ENCODE measurements at regions not wholly inside any gene's neighbourhood (a gene's known extent, or its start where the extent isn't known, plus 50 kb on each side); places are given as distances from the start of the nearest gene placed in this dataset.

- TF ChIP-seq POLR2A (IDR thresholded peaks at IDR 0.05), result no peak
- TF ChIP-seq, protein P1, sequence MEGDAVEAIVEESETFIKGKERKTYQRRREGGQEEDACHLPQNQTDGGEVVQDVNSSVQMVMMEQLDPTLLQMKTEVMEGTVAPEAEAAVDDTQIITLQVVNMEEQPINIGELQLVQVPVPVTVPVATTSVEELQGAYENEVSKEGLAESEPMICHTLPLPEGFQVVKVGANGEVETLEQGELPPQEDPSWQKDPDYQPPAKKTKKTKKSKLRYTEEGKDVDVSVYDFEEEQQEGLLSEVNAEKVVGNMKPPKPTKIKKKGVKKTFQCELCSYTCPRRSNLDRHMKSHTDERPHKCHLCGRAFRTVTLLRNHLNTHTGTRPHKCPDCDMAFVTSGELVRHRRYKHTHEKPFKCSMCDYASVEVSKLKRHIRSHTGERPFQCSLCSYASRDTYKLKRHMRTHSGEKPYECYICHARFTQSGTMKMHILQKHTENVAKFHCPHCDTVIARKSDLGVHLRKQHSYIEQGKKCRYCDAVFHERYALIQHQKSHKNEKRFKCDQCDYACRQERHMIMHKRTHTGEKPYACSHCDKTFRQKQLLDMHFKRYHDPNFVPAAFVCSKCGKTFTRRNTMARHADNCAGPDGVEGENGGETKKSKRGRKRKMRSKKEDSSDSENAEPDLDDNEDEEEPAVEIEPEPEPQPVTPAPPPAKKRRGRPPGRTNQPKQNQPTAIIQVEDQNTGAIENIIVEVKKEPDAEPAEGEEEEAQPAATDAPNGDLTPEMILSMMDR (IDR thresholded peaks at IDR 0.05), result no peak
Observed at GRCh38 chr5:174355208-174355612, 309.7 kb downstream of the NSG2 start.

Data from body of pancreas (tissue), 4 donors.